PFSK-1 (cell line): ENCODE measurements at regions not wholly inside any gene's neighbourhood (a gene's known extent, or its start where the extent isn't known, plus 50 kb on each side); places are given as distances from the start of the nearest gene placed in this dataset.

ENCODE experiments used
- FOXP2 ChIP-seq: optimal IDR thresholded peaks from 2 replicates; pipeline ENCODE3; 2011; ENCODE audit warnings: borderline replicate concordance, control low read depth, inconsistent platforms; ENCODE audit not compliant: insufficient read depth; ENCODE audit errors: extremely low read length, extremely low read depth
- POLR2AphosphoS5 ChIP-seq: IDR thresholded peaks from 2 replicates; pipeline ENCODE4 v1.6.1; 2012; ENCODE audit warnings: low read depth, mild to moderate bottlenecking, control low read depth, low read length, moderate library complexity
- REST ChIP-seq, 2 experiments: IDR thresholded peaks; 2 replicates each; pipeline versions ENCODE4 v1.6.1 to v1.8.0; 2011 to 2012; ENCODE audit warnings: low read depth in 2 of 2, low read length in 2 of 2, control low read depth in 1 of 2, inconsistent platforms in 1 of 2, mild to moderate bottlenecking in 1 of 2, moderate library complexity in 1 of 2; ENCODE audit not compliant: insufficient read depth in 1 of 2
- SIN3A ChIP-seq: IDR thresholded peaks from 2 replicates; pipeline ENCODE4 v1.6.1; 2012; ENCODE audit warnings: mild to moderate bottlenecking, low read length, moderate library complexity, borderline replicate concordance; ENCODE audit not compliant: insufficient read depth
- TAF1 ChIP-seq: IDR thresholded peaks from 2 replicates; pipeline ENCODE4 v1.6.1; 2012; ENCODE audit warnings: low read length, control low read depth, borderline replicate concordance; ENCODE audit not compliant: insufficient read depth

GRCh38 chr19:28831462-28831861 is 381.5 kb downstream of the UQCRFS1 start:
- TF ChIP-seq REST (IDR thresholded peaks at IDR 0.05; ENCODE audit: insufficient read depth in 1 of 2, low read depth in 2 of 2, low read length in 2 of 2) (no peak), SIN3A (no peak), POLR2AphosphoS5 (no peak), TAF1 (no peak), FOXP2 (no peak)
